ENCODE measurements at regions not wholly inside any gene's neighbourhood (a gene's known extent, or its start where the extent isn't known, plus 50 kb on each side); places are given as distances from the start of the nearest gene placed in this dataset.

DNA sequence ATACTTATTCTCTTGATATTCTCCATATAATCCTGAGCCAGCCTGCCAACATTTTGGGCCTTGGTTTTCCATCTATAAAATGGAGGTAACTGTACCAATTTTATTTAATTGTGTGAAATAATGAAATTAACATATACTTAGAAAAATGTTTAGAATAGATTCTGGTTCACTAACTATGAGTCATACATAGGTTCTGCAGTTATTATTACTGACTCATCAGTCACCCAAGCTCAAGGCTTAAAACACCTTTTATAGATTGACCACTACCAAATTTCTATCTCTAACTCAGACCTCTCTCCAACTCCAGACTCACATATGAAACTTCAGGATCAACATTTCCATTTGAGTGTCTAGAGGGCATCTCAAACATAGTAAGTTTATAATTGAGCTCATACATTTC lies 1277.2 kb upstream of the GJE1 start:
- intact Hi-C loops (cut with DNase I): no loop called here
- DNase-seq (no peak), ATAC-seq (ENCODE audit: poor library complexity) (no peak)

GRCh38 chr6:140854318-140854717 lies 1278.4 kb upstream of the GJE1 start:
- DNase-seq (no peak), ATAC-seq (ENCODE audit: poor library complexity) (no peak)
- intact Hi-C loops (cut with DNase I): no loop called here

- DNase-seq (no peak), ATAC-seq (ENCODE audit: poor library complexity) (no peak)
- intact Hi-C loops (cut with DNase I): no loop called here
Observed at GRCh38 chr6:140850438-140850837, 1282.3 kb upstream of the GJE1 start.

DNA sequence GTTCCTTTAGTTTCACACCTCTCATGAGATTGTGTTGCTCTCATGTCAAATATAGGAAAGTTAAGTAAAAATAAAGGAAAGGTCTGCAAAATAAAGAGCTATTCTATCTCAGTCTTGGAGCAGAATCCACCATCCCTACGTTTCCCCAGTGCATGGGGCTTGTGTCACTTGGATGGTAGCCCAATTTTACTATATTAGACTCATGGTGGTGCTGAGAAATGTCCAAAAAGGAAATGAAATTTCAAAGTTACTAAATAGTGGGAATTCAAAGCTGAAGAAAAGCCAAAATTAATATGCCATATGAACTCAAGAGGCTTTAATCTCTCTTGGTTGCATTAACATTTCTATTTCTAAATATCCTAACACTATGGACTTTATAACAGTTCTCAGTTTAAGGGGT lies 1283.3 kb upstream of the GJE1 start:
- DNase-seq (no peak), ATAC-seq (ENCODE audit: poor library complexity) (no peak)
- intact Hi-C loops (cut with DNase I): no loop called here

DNA sequence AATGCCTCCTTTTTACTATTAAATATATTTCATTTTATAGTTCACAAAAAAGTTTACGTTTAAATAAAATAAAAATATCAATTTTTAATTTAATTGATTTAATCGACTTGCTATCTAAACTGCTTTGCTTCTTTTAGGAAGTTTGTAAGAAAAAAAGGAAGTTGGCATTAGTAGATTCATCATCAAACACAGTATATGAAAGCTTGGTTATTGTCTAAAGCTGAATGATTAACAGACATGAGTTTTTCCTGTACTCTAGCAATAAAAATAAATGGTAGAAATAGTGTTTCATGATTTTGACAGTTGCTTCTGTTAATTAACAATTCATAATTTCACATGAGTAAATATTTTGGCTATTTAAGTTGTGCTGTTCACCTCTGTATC lies 1285.5 kb upstream of the GJE1 start:
- intact Hi-C loops (cut with DNase I): no loop called here
- DNase-seq (no peak), ATAC-seq (ENCODE audit: poor library complexity) (no peak)

GRCh38 chr6:140846503-140847261 lies 1286.0 kb upstream of the GJE1 start:
- ATAC-seq (ENCODE audit: poor library complexity): no peak
- intact Hi-C loops (cut with DNase I): no loop called here

GRCh38 chr6:140845701-140846100 lies 1287.0 kb upstream of the GJE1 start:
- no peak for DNase-seq
- ATAC-seq (ENCODE audit: poor library complexity): no peak
- intact Hi-C loops (cut with DNase I): no loop called here

More at GRCh38 chr6:140846503-140847261, 1286.0 kb upstream of the GJE1 start:
- DNase-seq: no peak

DNA sequence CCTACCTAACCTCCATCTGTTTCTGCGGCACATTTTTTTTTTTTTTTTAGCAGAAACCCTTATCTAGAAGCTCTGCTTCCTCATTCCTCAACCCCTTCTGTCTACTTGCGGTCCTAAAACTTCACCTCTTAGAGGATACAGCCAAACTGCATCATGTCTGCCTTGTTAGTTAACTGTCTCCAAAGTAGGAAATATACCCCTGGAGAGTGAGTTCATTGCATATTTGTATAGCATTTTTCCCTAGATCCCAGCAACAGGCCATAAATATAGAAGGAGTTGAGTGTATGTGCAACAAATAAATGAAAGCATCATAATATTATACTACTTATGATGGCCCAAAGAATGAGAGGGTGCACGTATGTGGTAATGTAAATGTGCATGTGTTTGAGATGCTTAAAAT lies 1288.6 kb upstream of the GJE1 start:
- ATAC-seq (ENCODE audit: poor library complexity) (no peak), DNase-seq (no peak)
- intact Hi-C loops (cut with DNase I): no loop called here

DNA sequence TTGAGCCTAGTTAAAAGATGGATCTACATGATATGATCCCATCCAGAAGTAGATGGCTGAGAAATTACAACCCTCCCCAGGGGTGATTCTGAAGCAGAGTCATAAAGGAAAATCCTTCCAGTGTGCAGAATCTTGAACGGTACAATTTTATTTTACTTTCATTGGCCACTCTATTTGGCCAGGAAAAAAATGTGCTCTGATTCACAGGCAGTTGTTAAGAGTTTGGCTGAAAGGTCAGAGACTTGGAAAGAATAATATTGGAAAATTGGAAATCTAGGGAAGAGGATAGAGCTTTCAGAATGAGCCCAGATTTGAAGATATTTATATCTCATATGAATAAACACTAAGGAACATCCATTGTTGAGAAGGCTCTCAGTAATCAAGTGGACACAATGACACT lies 1299.3 kb upstream of the GJE1 start:
- peak; percentile 18 for ATAC-seq (ENCODE audit: poor library complexity)
- DNase-seq: no peak
- intact Hi-C loops (cut with DNase I): no loop called here

- no peak for DNase-seq
- intact Hi-C loops (cut with DNase I): no loop called here
- no peak for ATAC-seq (ENCODE audit: poor library complexity)
Observed at GRCh38 chr6:140830666-140831065, 1302.1 kb upstream of the GJE1 start.

GRCh38 chr6:140828856-140829255 lies 1303.9 kb upstream of the GJE1 start:
- ATAC-seq (ENCODE audit: poor library complexity): no peak
- no peak for DNase-seq
- intact Hi-C loops (cut with DNase I): no loop called here

DNA sequence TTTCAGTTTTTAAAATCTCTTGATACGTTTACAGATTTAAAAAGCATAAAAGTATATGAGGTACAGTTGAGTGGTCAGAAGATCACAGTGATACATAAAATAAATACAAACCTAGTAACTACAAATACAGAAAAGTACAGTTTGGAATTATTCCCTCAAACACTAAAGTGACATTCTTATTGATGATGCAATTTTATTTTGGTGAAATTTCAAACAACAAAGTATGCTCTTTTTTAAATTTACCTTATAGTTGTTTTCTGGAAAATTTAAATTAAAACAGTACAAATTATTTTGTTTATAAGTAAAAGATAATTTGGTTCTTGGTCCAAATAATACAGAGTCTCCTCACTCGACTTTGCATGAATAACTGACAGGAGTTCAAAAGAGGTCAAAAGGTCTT lies 1305.1 kb upstream of the GJE1 start:
- ATAC-seq (ENCODE audit: poor library complexity) (no peak), DNase-seq (no peak)
- intact Hi-C loops (cut with DNase I): no loop called here

GRCh38 chr6:140825731-140826130 lies 1307.0 kb upstream of the GJE1 start:
- ATAC-seq (ENCODE audit: poor library complexity): no peak
- intact Hi-C loops (cut with DNase I): no loop called here
- DNase-seq: no peak

DNA sequence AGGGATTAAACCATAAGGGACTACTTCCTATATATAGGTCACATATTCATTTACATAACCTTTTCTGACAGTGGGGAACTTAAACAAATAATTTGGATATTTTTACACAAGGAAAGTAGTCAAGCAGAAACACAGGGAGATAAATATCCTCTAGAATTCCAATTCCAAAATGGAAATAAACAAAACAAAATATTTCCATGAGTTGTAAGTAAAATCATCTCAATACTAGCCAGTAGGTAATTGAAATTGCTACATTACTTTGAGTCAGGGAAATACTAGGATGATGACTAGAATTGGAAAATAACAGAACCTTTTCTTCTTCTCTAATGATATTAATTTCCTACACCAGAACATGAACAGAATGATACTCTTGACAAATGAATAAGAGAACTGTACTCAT lies 1308.1 kb upstream of the GJE1 start:
- ATAC-seq (ENCODE audit: poor library complexity): no peak
- no peak for DNase-seq
- intact Hi-C loops (cut with DNase I): no loop called here

GRCh38 chr6:140821196-140821595 lies 1311.5 kb upstream of the GJE1 start:
- no peak for DNase-seq
- no peak for ATAC-seq (ENCODE audit: poor library complexity)
- intact Hi-C loops (cut with DNase I): no loop called here

- intact Hi-C loops (cut with DNase I): no loop called here
- no peak for DNase-seq
- no peak for ATAC-seq (ENCODE audit: poor library complexity)
Observed at GRCh38 chr6:140817176-140817575, 1315.5 kb upstream of the GJE1 start.

- intact Hi-C loops (cut with DNase I): no loop called here
- ATAC-seq (ENCODE audit: poor library complexity) (no peak), DNase-seq (no peak)
Observed at GRCh38 chr6:140816681-140817080, 1316.0 kb upstream of the GJE1 start.

DNA sequence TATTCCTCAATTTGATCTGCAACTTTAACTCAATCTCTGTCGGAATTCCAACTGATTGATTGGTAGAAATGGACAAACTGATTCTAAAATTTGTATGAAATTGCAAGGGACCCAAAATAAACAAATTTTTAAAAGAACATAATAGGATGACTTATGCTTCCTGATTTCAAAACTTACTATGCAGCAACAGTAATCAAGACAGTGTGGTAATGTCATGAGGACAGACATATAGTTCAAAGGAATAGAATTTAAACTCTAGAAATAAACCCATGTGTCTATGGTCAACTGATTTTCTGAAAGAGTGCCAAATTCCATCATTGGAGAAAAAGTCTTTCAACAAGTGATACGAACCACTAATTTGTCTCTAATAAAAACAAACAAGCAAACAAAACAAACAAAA lies 1320.1 kb upstream of the GJE1 start:
- ATAC-seq (ENCODE audit: poor library complexity): no peak

DNA sequence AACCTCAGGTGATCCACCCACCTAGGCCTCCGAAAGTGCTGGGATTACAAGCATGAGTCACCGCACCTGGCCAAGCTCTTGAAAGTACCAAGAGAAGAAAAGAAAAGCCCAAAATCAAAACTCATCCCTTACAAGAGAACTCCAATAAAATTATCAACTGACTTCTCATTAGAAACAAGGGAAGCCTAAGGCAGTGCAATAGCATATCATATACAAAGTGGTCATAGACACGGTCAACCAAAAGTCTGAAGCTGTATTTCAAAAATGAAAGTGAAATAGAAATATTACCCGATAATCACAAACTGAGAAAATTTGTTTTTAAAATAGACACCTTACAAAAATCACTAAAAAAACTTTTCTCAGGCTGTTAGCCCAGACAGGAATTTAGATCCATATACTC lies 1321.1 kb upstream of the GJE1 start:
- intact Hi-C loops (cut with DNase I): no loop called here
- DNase-seq: no peak
- no peak for ATAC-seq (ENCODE audit: poor library complexity)

More for the DNA sequence above, 1320.1 kb upstream of the GJE1 start:
- intact Hi-C loops (cut with DNase I): no loop called here
- DNase-seq: no peak

DNA sequence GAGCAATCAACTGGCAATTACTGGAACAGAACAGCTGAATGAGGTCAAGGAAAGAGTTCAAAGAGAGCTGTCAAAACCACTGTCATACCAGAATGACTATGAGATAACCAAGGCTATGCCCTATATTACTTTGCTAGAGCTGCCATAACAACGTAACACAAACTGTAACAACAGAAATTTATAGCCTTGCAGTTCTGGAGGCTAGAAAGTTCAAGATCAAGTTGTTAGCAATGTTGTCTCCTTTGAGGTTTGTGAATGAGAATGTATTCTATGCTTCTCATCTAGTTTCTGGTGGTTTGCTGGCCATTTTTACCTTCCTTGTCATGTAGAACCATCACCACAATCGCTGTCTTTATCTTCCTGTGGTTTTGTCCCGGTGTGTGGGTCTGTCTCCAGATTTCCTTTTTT lies 1323.0 kb upstream of the GJE1 start:
- DNase-seq (no peak), ATAC-seq (ENCODE audit: poor library complexity) (peak; percentile 57)
- intact Hi-C loops (cut with DNase I): no loop called here

GRCh38 chr6:140806431-140806830 lies 1326.3 kb upstream of the GJE1 start:
- intact Hi-C loops (cut with DNase I): no loop called here
- DNase-seq: no peak
- no peak for ATAC-seq (ENCODE audit: poor library complexity)
